ENCODE measurements at regions not wholly inside any gene's neighbourhood (a gene's known extent, or its start where the extent isn't known, plus 50 kb on each side); places are given as distances from the start of the nearest gene placed in this dataset. TPM values are rescaled to one million over a fixed set of nuclear protein-coding genes. Genes with fewer than 3 reads are reported as not detected.

- H3K4me3 ChIP-seq (ENCODE audit: low read length), result no peak overlapping the region
- H3K4me2 ChIP-seq (ENCODE audit: low read length), result no peak overlapping the region
- no peaks in the 10 kb centered on the region for H3K9me3 ChIP-seq (replicated peaks; ENCODE audit: low read length)
- H3K27me3 ChIP-seq (ENCODE audit: control insufficient read depth, insufficient read depth, low read length), result no peaks in the 10 kb centered on the region
- peaks cover 10% of the 10 kb centered on the region for H3K4me1 ChIP-seq (ENCODE audit: control insufficient read depth, insufficient read depth, low read length)
- no peaks in the 10 kb centered on the region for H3K36me3 ChIP-seq (ENCODE audit: insufficient read depth, low read length)
- no peak overlapping the region for H3K9ac ChIP-seq (ENCODE audit: low read depth, low read length)
These were observed 68.0 kb upstream of the MTPN start for GRCh38 chr7:136045181-136045580.

- Histone ChIP-seq H3K4me1 (ENCODE audit: control insufficient read depth, insufficient read depth, low read length) (peaks cover 9% of the 10 kb centered on the region), H3K9ac (ENCODE audit: low read depth, low read length) (no peak overlapping the region), H3K36me3 (ENCODE audit: insufficient read depth, low read length) (no peaks in the 10 kb centered on the region), H3K27me3 (ENCODE audit: control insufficient read depth, insufficient read depth, low read length) (no peaks in the 10 kb centered on the region), H3K4me3 (ENCODE audit: low read length) (no peak overlapping the region), H3K9me3 (replicated peaks; ENCODE audit: low read length) (no peaks in the 10 kb centered on the region), H3K4me2 (ENCODE audit: low read length) (no peak overlapping the region)
These were observed 62.6 kb upstream of the MTPN start for GRCh38 chr7:136039577-136040345.

GRCh38 chr7:136036336-136036735, 59.2 kb upstream of the MTPN start:
- Histone ChIP-seq H3K4me2 (ENCODE audit: low read length) (no peak overlapping the region), H3K9me3 (replicated peaks; ENCODE audit: low read length) (no peaks in the 10 kb centered on the region), H3K27me3 (ENCODE audit: control insufficient read depth, insufficient read depth, low read length) (no peaks in the 10 kb centered on the region), H3K4me3 (ENCODE audit: low read length) (no peak overlapping the region), H3K4me1 (ENCODE audit: control insufficient read depth, insufficient read depth, low read length) (peaks cover 8% of the 10 kb centered on the region), H3K36me3 (ENCODE audit: insufficient read depth, low read length) (no peaks in the 10 kb centered on the region), H3K9ac (ENCODE audit: low read depth, low read length) (no peak overlapping the region)

GRCh38 chr7:136034132-136034531, 57.0 kb upstream of the MTPN start:
- H3K4me3 ChIP-seq (ENCODE audit: low read length), result no peak overlapping the region
- H3K27me3 ChIP-seq (ENCODE audit: control insufficient read depth, insufficient read depth, low read length), result peaks cover 11% of the 10 kb centered on the region
- H3K4me2 ChIP-seq (ENCODE audit: low read length), result no peak overlapping the region
- no peak overlapping the region for H3K9ac ChIP-seq (ENCODE audit: low read depth, low read length)
- no peaks in the 10 kb centered on the region for H3K36me3 ChIP-seq (ENCODE audit: insufficient read depth, low read length)
- H3K9me3 ChIP-seq (replicated peaks; ENCODE audit: low read length), result no peaks in the 10 kb centered on the region
- H3K4me1 ChIP-seq (ENCODE audit: control insufficient read depth, insufficient read depth, low read length), result peaks cover 8% of the 10 kb centered on the region

GRCh38 chr7:136033413-136034031, 56.4 kb upstream of the MTPN start:
- peaks cover 11% of the 10 kb centered on the region for H3K27me3 ChIP-seq (ENCODE audit: control insufficient read depth, insufficient read depth, low read length)
- H3K4me2 ChIP-seq (ENCODE audit: low read length), result no peak overlapping the region
- no peaks in the 10 kb centered on the region for H3K9me3 ChIP-seq (replicated peaks; ENCODE audit: low read length)
- no peak overlapping the region for H3K9ac ChIP-seq (ENCODE audit: low read depth, low read length)
- peaks cover 8% of the 10 kb centered on the region for H3K4me1 ChIP-seq (ENCODE audit: control insufficient read depth, insufficient read depth, low read length)
- no peaks in the 10 kb centered on the region for H3K36me3 ChIP-seq (ENCODE audit: insufficient read depth, low read length)
- no peak overlapping the region for H3K4me3 ChIP-seq (ENCODE audit: low read length)

- H3K9ac ChIP-seq (ENCODE audit: low read depth, low read length), result no peak overlapping the region
- H3K4me3 ChIP-seq (ENCODE audit: low read length), result no peak overlapping the region
- peaks cover 15% of the 10 kb centered on the region for H3K27me3 ChIP-seq (ENCODE audit: control insufficient read depth, insufficient read depth, low read length)
- no peak overlapping the region for H3K4me2 ChIP-seq (ENCODE audit: low read length)
- no peaks in the 10 kb centered on the region for H3K4me1 ChIP-seq (ENCODE audit: control insufficient read depth, insufficient read depth, low read length)
- H3K9me3 ChIP-seq (replicated peaks; ENCODE audit: low read length), result no peaks in the 10 kb centered on the region
- H3K36me3 ChIP-seq (ENCODE audit: insufficient read depth, low read length), result no peaks in the 10 kb centered on the region
These were observed 53.7 kb upstream of the MTPN start for GRCh38 chr7:136030867-136031318.

- Histone ChIP-seq H3K9me3 (replicated peaks; ENCODE audit: low read length) (no peaks in the 10 kb centered on the region), H3K9ac (ENCODE audit: low read depth, low read length) (no peak overlapping the region), H3K36me3 (ENCODE audit: insufficient read depth, low read length) (no peaks in the 10 kb centered on the region), H3K4me2 (ENCODE audit: low read length) (no peak overlapping the region), H3K27me3 (ENCODE audit: control insufficient read depth, insufficient read depth, low read length) (peaks cover 15% of the 10 kb centered on the region), H3K4me1 (ENCODE audit: control insufficient read depth, insufficient read depth, low read length) (no peaks in the 10 kb centered on the region), H3K4me3 (ENCODE audit: low read length) (no peak overlapping the region)
These were observed 53.2 kb upstream of the MTPN start for GRCh38 chr7:136030330-136030729.

- H3K9me3 ChIP-seq (replicated peaks; ENCODE audit: low read length), result no peaks in the 10 kb centered on the region
These were observed 50.0 kb upstream of the MTPN start for GRCh38 chr7:136027160-136027559.

More at GRCh38 chr7:136027160-136027559, 50.0 kb upstream of the MTPN start:
- H3K4me1 ChIP-seq (ENCODE audit: control insufficient read depth, insufficient read depth, low read length), result no peaks in the 10 kb centered on the region
- H3K36me3 ChIP-seq (ENCODE audit: insufficient read depth, low read length), result no peaks in the 10 kb centered on the region
- H3K4me2 ChIP-seq (ENCODE audit: low read length), result no peak overlapping the region
- H3K4me3 ChIP-seq (ENCODE audit: low read length), result no peak overlapping the region
- H3K27me3 ChIP-seq (ENCODE audit: control insufficient read depth, insufficient read depth, low read length), result peaks cover 20% of the 10 kb centered on the region
- H3K9ac ChIP-seq (ENCODE audit: low read depth, low read length), result no peak overlapping the region

Small RNA genes in the stretch of these regions (small RNA-seq; reads per million reads assigned to genes)
- gene RF00019, result not detected

Measured in skeletal muscle satellite cell (primary cell).